A172 (cell line): ENCODE measurements at regions not wholly inside any gene's neighbourhood (a gene's known extent, or its start where the extent isn't known, plus 50 kb on each side); places are given as distances from the start of the nearest gene placed in this dataset.
"Not testable (repeated sequence)": the region's sequence is repeated elsewhere in the genome, so short reads cannot be mapped to it uniquely, and the experiment has no call there.

Source experiments
- DNase-seq: peaks from one replicate; pipeline ENCODE4 v3.0.0-alpha.2; 2015; ENCODE audit warnings: low spot score

DNA sequence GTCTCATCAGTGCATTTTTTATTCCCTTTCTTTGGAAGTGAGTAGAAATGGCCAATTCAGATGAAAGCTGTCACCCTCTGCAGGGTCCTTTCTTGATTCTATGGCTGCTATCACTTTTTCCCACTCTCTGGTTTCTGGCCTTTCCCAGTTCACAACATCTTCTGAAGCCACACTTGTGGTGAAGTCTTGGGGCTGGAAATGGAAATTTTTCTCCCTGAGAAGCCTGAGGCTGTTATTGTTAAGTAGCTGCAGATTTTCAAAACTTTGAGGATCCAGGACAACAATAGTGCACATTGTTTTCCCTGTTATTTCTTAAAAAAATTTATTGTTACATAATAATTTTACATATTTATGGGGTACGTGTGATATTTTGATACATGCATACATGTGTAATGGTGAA is 250.3 kb upstream of the RASGRP1 start:
- DNase-seq = no peak

DNA sequence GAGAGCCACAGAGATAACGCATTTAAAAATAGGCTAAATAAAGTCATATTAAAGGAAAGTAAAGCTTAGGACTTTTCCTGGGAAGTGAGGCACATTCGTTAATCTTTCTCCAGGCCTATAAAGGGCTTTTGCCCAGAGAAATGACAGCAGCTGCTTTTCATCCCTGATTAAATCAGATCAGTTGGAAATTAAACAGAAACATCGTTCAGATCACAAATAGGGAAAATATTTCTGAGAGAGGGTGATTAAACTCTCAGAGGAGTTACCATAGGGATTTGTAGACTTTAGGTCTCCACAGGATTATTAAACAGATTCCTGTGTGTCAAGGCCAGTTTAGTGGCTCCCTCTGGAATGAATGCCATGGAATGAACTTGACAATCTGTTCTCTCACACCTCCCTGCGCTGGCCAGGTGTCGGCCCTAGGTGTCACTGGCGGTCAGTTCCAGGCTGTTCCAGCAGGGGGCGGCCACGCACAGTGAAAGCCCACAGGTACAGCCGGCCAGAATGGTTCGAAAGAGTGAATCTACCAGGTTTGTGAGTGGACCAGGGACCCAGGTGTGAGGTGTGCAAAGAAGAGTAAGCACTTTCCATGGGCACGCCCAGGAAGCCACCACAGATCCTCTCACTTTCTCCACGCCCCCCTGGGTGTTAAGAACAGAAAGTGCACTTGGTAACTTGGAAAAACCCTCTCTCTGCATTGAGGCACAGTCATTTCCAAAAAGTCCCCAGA is 253.0 kb upstream of the RASGRP1 start:
- DNase-seq = peak; percentile 63

DNA sequence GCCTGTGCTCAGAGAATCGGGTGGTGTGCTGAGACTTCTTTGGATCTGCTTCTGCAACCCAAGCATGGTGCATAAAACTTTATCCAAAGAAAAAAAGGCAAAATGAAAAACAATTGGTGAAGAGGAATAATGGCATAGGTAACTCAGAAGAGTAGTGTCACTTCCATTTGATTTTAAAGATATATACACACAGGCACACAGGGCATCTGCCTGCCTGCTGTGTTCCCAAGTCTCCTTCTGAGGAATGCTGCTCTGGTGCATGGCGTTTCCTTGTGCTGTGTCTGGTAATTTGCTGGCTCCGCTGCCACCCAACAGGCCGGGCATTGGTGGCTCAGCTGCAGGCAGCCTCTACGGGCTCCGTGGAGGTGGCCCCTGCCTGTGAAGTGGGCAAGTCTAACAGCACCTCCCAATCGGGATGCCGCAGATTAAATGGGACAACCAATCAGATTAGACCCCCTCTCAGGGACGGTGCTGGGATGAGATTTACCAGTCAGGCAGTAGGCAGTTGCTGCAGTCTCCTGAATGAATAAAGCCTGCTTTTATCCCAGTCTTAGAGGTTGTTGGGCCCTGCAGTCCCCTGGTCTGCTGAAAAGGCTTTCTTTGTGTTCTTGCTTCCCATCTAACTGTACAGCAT is 253.7 kb upstream of the RASGRP1 start:
- no peak for DNase-seq

DNA sequence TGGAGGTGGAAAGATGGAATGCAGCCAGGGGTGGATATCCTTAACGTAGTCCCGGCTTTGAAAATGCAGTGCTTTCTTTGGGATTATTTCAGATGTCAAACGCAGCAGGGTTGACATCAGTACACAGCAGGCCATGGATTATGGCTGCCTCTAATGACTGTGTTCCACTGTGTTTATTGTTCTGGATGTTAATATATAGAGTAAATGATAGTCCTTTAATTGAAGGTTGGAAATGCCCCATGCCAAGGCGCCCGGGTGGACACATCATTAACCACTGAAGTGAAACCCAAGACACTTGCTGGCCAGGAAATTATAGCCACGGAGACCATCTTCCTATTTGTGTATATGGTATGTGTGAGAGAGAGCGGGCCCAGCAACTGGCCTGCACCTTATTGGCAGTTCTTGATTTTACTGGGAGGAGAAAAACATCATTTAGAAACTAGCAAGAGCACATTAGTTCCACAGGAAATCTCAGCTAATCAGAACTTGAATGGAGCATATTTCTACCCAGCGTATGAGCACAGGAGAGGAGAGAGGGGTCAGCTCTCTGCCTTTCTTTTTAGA is 254.9 kb upstream of the RASGRP1 start:
- no peak for DNase-seq

DNA sequence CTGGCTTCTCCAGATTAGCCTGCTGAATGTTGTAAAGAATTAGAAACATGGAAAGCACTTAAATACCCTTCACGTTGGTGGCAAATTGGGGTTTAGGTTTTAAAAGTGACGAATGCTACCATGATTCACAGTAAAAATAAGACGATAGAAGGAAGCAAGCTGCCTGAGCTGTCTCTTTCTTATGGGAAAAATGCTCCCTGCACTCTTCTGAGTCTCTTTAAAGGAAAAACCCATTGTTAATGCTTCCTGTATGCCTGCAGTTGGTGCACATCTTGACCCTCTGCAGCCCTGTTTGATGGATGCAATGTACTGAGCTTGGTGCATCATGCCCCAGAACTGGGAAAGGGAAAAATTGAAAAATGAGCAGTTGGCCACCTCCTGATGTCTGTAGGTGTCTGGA is 258.6 kb upstream of the RASGRP1 start:
- DNase-seq = no peak

DNA sequence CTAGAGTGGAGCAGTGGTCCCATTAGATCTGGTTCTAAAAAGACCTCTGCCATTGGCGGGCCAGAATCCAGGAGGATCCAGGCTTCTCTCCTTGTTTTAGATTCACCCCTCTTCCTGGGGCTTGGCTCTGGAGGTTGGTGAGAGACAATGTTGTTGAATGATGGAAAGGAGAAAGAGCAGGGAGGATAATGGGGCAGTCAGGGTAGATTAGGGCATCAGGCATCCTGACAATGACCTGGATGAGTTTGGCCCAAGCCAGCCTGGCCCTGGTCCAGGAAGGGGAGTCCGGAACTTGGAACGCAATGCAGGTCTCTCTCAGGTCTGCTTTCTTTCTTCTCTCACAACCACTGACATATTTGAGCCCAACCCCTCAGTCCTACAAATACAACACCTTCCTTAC is 260.1 kb upstream of the RASGRP1 start:
- DNase-seq = no peak

DNA sequence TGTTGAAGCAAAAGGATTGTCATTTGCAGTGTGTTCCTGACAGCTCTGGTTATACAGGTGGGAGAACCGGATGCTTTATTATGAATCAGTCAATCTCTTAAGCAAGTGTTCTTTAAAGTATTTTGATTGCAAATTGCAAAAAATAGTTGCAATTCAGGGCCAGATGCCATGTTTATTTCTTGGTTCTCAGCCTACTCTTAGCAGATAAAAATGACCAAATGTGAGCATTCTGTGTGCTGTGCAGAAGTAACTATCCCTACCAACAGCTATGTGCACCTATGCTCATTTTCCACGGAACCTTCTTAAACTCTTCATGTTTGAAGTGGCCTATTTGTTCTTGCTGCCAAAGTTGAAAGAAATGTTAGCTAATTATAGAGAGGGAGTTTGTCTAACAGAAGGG is 262.3 kb upstream of the RASGRP1 start:
- DNase-seq = no peak

DNA sequence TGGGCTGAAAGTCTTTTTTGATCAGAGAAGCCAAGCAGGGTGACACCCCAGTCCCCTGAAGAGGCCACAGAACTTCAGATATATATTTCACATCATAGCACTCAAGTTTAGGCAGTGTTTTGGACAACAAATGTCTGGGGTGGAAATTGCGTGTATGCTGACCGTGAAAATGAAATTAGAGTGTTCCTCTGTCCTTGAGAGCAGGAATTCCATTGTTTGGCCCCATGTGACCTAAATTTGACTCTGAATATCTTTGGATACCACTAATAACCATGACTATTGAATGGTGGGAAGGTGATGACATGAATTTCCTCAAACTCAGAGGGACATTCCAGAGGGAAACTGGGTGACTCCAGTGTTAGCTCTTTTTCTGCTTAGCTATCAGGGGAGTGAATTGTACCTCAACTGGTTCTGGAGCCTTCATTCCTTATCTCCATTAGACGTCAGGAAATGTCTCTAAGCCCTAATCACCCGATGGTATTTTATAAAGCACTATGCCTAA is 263.5 kb upstream of the RASGRP1 start:
- no peak for DNase-seq

DNA sequence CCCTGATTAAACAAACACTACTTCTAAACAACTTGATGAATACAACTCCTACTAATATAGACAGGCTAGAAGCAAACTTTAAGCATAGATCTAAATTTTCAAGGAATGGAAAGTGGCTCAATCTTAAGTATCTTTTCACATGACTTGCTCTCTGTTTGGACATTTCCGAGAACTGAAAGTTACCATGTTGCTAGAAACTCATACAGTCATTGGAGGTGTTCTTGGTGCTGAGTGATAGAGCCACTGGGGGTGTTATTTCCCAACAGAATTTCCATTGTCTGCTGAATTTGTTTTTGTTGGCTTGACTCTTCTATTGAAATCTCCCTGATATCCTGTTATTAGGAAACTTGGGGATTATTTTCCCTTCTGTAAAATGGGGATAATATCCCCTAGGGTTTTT is 264.5 kb upstream of the RASGRP1 start:
- no peak for DNase-seq

DNA sequence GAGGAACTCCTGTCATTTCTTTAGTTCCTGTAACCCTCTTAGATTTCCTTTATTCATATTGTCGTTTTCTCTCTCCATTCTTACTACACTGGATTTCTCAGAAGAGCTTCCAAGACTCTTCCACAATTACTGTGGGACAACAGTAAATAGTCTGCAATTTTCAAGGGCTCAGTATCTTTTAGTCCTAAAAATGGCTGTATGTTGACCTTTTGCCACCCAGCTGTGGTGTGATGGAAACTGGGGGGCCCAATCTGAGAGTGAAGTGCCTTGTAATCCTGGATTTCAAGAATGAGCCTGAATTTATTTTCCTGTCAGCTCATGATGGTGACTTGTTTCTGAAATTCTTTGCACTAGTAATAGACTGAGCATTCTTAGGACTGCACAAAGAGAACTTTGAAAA is 277.6 kb upstream of the RASGRP1 start:
- no peak for DNase-seq

DNA sequence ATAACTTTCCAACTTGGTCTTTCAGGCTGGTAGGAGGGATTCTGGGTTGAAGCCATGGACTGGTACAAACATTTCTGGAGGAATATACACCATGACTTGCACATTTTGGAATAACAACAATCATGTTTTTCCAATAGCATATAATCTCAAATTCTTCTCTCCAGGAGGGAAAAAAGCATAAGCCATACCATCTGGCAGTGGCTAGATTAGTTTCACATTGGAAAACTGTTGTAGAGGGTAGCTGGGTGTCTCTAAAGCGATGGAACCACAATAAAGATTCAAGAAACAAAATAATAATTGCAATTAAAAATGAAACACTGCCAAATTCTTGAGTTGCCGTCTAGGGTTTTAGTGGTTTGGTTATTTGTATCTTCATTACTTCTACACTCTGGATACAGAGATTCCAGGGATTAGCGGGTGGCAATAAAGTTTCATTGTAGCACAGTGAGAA is 278.5 kb upstream of the RASGRP1 start:
- DNase-seq = no peak

DNA sequence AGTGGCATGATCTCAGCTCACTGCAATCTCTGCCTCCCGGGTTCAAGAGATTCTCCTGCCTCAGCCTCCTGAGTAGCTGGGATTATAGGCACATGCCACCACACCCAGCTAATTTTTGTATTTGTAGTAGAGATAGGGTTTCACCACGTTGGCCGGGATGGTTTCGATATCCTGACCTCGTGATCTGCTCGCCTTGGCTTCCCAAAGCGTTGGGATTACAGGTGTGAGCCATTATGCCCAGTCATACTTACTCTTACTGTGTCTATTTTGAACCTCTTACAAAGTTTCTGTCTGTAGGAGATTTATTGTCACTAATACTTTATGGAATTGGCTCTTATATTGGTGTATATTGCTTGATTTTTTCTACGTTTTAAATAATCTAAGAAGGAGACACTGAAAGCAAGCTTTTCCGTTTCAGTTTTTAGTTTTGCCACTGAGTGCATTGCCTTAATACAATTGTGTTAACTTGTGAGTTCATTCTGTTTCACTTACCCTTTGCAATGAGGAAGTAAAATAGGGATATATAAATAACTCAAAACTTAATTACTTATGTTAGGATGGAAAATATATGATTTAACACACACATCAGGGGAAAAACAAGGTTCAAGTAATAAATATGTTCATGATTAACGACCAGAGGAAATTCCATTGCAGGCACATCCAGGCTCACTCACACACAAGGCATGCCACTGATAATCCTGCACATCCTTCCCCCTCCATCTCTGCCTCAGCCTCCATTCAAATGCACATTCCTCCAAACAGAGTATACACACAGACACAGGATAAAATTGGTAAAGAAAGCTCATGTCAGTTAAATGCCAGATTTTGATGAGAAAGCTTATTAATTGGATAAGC is 279.3 kb upstream of the RASGRP1 start:
- peak; percentile 72 for DNase-seq

DNA sequence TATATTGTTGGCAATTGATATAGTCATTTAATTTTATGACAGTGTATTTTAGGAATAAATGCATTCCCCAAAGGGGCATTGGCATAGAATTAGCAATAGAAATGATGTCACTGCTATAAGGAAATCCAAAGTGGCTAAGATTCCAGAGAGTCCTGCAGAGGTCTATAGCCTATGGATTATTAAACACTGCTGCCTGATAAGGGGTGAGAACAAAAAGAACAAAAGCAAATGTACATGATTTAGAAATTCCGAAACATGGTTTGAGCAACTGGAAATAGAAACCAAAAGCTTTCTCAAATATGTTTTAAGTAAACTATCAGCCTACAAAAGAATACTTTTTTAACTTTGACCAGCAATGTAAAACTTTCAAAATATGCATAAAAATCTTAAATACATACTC is 280.1 kb upstream of the RASGRP1 start:
- DNase-seq = no peak

DNA sequence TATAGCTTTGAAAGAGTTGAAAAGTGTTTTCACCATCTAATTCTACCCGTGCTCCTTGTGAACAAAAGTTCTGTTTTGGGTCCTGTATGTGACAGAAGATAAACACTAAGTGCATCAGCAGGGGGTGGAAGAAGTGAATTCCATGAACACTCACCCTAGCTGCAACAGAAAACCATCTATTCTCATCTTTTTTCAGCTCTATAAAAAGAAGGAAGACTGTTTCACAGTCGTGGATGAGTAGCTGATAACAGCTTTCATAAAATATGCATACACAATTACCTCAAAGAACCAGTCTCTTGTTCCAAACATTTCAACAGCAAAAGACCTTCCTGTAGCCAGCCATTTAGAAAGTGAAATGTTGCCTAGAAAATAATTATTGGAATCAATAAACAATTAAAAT is 281.7 kb upstream of the RASGRP1 start:
- DNase-seq = no peak

DNA sequence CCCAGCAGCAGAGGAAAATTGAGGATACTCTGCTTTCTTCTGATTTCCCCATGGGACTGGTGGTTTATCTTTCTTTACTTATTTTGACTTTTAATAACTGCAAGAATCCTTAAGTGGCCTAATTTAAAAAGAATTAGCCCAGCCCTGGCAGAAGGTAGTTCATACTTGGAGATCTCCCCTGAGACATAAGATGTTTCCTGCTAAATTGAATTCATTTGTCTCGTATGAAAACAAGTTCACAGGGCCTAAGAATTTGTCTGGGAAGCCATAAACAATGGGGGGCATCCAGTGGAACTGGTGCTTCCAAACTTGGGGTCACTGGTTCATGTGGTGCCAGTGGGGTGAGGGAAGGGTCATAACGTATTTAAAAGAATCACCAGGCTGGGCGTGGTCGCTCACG is 283.1 kb upstream of the RASGRP1 start:
- no peak for DNase-seq

DNA sequence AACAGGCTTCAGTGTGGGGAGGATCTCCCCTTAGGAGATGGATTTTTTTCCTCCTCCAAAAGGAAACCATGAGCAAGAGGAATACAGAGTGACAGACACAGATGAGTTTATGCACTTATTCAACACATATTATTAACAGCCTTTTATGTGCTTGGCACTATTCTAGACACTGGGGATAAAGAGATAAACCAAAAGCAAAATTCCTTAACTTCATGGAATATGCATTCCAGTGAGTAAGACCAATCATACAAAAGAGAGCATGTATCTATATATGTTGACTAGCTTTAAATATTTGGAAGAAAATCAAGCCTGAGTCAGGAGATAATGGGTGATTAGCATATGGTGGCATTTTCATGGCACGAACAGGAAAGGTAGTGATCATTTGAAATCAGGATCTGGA is 284.4 kb upstream of the RASGRP1 start:
- no peak for DNase-seq

DNA sequence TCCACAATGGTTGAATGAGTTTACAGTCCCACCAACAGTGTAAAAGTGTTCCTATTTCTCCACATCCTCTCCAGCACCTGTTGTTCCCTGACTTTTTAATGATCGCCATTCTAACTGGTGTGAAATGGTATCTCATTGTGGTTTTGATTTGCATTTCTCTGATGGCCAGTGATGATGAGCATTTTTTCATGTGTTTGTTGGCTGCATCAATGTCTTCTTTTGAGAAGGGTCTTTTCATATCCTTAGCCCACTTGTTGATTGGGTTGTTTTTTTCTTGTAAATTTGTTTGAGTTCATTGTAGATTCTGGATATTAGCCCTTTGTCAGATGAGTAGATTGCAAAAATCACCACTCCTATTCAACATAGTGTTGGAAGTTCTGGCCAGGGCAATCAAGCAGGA is 287.6 kb upstream of the RASGRP1 start:
- DNase-seq = not testable (repeated sequence)

DNA sequence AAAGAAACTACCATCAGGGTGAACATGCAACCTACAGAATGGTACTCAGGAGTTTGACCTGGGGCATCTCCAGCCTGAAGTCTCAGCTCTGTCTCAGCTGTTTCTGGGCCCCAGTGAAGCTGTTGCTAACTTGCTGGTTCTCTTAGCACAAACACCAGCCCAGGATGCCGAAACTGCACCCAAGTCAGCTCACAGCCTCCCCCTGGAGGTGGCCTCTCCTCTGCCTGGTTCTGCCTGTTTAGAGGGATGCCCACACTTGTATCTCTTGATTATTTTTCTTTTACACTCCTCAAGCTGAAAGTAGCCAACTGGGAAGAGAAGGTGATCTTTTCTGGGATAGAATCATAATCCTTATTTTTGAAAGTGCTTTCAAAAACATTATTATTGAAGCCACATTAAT is 289.0 kb upstream of the RASGRP1 start:
- DNase-seq = no peak

DNA sequence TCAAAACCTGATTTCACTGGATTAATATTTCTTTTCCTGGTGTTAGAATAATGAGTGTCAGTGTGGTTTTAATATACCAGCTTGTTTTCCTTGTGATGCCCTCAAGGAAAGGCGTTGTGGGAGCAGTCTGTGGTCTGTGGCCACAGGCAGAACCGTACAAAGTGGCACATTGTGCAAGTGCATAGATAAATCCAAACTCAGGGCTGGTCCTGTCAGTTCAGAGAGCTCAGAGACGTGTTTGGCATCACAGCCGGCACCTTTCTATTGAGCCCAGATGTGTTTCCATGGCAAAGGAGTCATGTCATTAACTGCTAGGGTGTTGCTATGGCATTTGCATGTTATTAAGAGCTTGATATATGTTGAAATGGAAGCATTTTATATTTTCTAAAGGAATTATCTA is 289.9 kb upstream of the RASGRP1 start:
- DNase-seq = no peak

DNA sequence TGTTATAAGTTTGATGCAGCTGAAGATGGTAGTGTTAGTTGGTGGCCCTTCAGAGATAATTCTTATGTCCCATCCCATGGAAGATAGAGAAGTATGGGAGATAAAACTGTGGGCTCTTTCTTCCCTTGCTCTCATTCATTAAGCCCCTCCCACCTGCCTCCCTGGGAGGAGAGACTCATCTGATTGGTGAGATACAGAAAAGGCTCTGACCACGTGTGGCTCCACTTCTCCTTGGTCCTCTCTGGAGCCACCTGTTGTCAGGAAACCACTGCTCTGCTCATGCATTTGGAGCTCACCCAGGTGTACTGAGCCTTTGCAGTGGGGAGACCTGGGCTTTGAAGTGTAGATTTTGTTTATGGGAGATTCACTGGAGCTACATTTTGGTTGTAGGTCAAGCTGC is 293.2 kb upstream of the RASGRP1 start:
- DNase-seq = no peak

DNA sequence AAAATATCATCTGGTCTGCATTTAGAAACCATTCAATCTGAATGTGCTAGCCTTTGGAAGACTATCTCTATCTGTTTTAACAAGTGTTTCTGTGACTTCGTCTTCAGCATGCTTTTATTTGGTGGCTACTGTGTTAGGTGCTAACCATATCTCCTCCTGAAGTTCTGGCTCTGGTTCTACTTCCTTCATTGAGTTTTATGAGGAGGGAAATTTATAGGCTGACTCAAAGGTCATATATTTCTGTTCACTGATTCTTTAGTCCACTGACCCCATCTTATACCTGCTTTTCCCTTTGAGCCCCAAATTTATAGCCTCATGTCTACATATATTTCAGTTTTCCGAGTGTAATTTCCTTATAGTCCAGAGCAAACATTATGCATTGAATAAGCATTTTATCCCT is 295.0 kb upstream of the RASGRP1 start:
- no peak for DNase-seq

DNA sequence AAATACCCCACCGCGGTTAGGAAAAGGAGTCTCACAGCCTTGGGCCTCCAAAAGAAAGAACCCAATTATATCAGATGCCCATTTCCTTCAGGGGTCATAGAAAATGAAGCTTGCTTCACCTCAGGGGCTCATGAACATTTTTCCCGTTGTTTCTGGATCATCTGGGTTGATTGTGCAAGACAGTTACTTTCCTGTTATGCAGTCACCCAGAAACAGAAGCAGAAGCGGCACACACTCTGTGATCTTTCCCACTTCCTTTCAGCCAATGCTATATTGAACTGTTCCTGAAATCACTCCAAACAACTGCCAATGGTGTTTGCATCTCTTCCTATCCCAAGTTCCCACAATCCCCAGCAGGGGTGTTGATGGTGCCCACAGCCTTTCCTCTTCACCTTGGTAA is 295.6 kb upstream of the RASGRP1 start:
- DNase-seq = no peak
